ENCODE measurements at regions not wholly inside any gene's neighbourhood (a gene's known extent, or its start where the extent isn't known, plus 50 kb on each side); places are given as distances from the start of the nearest gene placed in this dataset.

DNA sequence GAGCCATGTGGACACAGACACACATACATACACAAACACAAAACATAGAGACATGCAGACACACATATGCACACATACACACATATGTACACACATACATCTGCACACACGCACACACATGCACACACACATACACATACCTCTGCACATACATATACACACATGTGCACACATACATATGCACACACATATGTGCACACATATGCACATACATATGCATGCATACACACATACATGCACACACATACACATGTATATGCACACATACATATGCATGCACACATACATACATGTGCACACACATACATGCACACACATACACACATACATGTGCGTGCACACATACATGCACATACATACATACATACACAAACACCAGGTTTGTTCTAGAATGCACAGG is 236.3 kb upstream of the FOXK1 start:
- Mint-ChIP-seq H3K4me1 (ENCODE audit: low read depth) (no peaks in the 10 kb centered on the region), H3K36me3 (ENCODE audit: low read depth) (no peaks in the 10 kb centered on the region), H3K9me3 (ENCODE audit: low read depth) (no peaks in the 10 kb centered on the region)

DNA sequence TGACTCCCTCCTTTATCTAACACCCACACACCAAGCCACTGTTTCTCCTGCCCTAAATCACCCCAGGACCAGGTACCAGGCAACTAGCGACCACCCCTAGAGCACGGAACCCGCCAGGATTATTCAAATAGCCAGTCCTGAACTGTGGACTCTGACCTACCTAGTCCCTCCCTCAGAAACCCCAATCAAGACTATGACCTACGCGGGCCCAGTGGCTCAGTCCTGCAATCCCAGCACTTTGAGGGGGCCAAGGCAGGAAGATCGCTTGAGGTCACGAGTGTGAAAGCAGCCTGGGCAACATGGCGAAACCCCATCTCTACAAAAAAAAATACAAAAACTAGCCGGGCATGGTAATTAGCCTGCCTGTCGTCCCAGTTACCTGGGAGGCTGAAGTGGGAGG is 232.8 kb upstream of the FOXK1 start:
- Mint-ChIP-seq H3K27ac (ENCODE audit: unreplicated experiment) (no peak overlapping the region), H3K27me3 (ENCODE audit: low read depth) (peaks cover 2% of the 10 kb centered on the region), H3K4me1 (ENCODE audit: low read depth) (no peaks in the 10 kb centered on the region), H3K9me3 (ENCODE audit: low read depth) (no peaks in the 10 kb centered on the region), H3K4me3 (ENCODE audit: unreplicated experiment) (no peak overlapping the region), H3K36me3 (ENCODE audit: low read depth) (no peaks in the 10 kb centered on the region)
- TF ChIP-seq, protein P1, sequence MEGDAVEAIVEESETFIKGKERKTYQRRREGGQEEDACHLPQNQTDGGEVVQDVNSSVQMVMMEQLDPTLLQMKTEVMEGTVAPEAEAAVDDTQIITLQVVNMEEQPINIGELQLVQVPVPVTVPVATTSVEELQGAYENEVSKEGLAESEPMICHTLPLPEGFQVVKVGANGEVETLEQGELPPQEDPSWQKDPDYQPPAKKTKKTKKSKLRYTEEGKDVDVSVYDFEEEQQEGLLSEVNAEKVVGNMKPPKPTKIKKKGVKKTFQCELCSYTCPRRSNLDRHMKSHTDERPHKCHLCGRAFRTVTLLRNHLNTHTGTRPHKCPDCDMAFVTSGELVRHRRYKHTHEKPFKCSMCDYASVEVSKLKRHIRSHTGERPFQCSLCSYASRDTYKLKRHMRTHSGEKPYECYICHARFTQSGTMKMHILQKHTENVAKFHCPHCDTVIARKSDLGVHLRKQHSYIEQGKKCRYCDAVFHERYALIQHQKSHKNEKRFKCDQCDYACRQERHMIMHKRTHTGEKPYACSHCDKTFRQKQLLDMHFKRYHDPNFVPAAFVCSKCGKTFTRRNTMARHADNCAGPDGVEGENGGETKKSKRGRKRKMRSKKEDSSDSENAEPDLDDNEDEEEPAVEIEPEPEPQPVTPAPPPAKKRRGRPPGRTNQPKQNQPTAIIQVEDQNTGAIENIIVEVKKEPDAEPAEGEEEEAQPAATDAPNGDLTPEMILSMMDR (IDR thresholded peaks at IDR 0.05), result no peak
- DNase-seq (ENCODE audit: low spot score), result no peak

More for the DNA sequence above, 236.3 kb upstream of the FOXK1 start:
- Mint-ChIP-seq H3K27ac (ENCODE audit: unreplicated experiment) (no peak overlapping the region), H3K27me3 (ENCODE audit: low read depth) (no peaks in the 10 kb centered on the region), H3K4me3 (ENCODE audit: unreplicated experiment) (no peak overlapping the region)
- TF ChIP-seq, protein P1 (IDR thresholded peaks at IDR 0.05), result no peak
- DNase-seq (ENCODE audit: low spot score), result no peak

DNA sequence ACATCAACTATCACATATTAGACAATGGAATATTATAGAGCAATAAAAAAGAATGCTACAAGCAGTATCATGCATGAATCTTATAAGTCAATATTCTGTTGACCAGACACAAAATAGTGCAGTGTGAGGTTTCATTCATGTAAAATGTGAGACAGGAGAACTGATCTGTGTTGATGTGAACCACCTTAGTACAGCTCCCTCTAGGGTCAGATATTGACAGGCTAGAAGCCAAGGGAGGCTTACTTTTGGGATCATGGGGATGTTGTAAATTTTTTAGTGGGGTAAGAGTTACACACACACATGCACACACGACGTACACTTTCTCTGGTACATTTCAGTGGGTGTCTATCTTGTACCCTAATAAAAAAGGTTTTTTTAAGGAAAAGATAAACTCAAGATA is 231.6 kb upstream of the FOXK1 start:
- Mint-ChIP-seq H3K9me3 (ENCODE audit: low read depth) (no peaks in the 10 kb centered on the region), H3K27ac (ENCODE audit: unreplicated experiment) (no peak overlapping the region), H3K36me3 (ENCODE audit: low read depth) (no peaks in the 10 kb centered on the region), H3K4me1 (ENCODE audit: low read depth) (no peaks in the 10 kb centered on the region), H3K27me3 (ENCODE audit: low read depth) (peaks cover 2% of the 10 kb centered on the region), H3K4me3 (ENCODE audit: unreplicated experiment) (no peak overlapping the region)
- TF ChIP-seq, protein P1 (IDR thresholded peaks at IDR 0.05), result peak; percentile 17
- no peak for DNase-seq (ENCODE audit: low spot score)

DNA sequence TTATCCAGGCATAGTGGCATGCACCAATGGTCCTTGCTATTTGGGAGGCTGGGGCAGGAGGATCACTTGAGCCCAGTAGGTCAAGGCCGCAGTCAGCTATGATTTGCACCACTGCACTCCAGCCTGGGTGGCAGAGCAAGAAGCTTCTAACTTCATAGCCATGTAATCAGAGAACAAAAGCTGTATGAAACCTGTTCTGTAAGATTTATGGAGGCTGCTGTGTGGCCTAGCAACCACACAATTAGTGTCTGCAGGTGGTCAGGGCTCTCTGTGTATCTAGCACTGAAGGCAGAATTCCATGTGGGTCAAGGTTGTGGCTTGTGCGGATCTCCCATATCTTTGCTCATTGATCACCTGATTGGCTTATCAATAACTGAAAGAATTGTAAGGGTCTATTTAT is 221.5 kb upstream of the FOXK1 start:
- Mint-ChIP-seq H3K9me3 (ENCODE audit: low read depth) (peaks cover 4% of the 10 kb centered on the region), H3K4me3 (ENCODE audit: unreplicated experiment) (no peak overlapping the region), H3K27me3 (ENCODE audit: low read depth) (peaks cover 9% of the 10 kb centered on the region), H3K27ac (ENCODE audit: unreplicated experiment) (no peak overlapping the region), H3K4me1 (ENCODE audit: low read depth) (peaks cover 13% of the 10 kb centered on the region), H3K36me3 (ENCODE audit: low read depth) (no peaks in the 10 kb centered on the region)
- no peak for DNase-seq (ENCODE audit: low spot score)
- TF ChIP-seq, protein P1 (IDR thresholded peaks at IDR 0.05), result no peak

DNA sequence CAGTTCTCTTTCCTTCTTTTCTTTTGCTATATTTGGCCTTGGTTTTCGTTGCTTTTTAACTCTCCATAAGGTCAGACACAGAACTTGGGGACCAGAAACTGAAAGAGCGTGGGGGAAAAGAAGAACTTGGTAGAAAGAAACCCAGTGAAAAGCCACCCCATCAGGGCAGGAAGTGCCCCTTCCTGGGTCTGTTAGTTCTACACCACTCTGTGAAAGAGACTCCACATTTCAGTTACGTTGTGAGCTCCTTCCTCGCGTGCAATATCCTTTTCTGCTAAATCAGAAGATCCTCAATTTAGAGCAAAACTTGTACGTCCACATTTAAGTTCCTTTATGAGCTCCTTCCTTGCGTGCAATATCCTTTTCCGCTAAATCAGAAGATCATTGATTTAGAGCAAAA is 220.6 kb upstream of the FOXK1 start:
- Mint-ChIP-seq H3K27me3 (ENCODE audit: low read depth) (peaks cover 9% of the 10 kb centered on the region), H3K27ac (ENCODE audit: unreplicated experiment) (no peak overlapping the region), H3K9me3 (ENCODE audit: low read depth) (peaks cover 4% of the 10 kb centered on the region), H3K4me3 (ENCODE audit: unreplicated experiment) (no peak overlapping the region), H3K4me1 (ENCODE audit: low read depth) (peaks cover 13% of the 10 kb centered on the region), H3K36me3 (ENCODE audit: low read depth) (no peaks in the 10 kb centered on the region)
- no peak for DNase-seq (ENCODE audit: low spot score)
- TF ChIP-seq, protein P1 (IDR thresholded peaks at IDR 0.05), result no peak
